Body of pancreas (tissue), 4 donors: ENCODE measurements at regions not wholly inside any gene's neighbourhood (a gene's known extent, or its start where the extent isn't known, plus 50 kb on each side); places are given as distances from the start of the nearest gene placed in this dataset.

Experiments used
- CTCF ChIP-seq, 7 experiments: fragments of 450-650 bp in 4 of 7; fragments of 200-600 bp in 3 of 7; sonication (generic) in 3 of 7; IDR thresholded peaks; one replicate each; pipeline ENCODE4 v1.5.1; 2016 to 2019; ENCODE audit warnings: antibody characterized with exemption in 7 of 7
- POLR2A ChIP-seq, 3 donors: fragments of 450-650 bp; IDR thresholded peaks; one replicate each; pipeline ENCODE4 v1.6.1; 2016; ENCODE audit warnings: antibody characterized with exemption in 3 of 3, mild to moderate bottlenecking in 2 of 3

- no peak for TF ChIP-seq CTCF (IDR thresholded peaks at IDR 0.05)
- TF ChIP-seq POLR2A (IDR thresholded peaks at IDR 0.05), result no peak
Measured at GRCh38 chr16:86030116-86030515, 131.2 kb downstream of the IRF8 start.
